ENCODE measurements at regions not wholly inside any gene's neighbourhood (a gene's known extent, or its start where the extent isn't known, plus 50 kb on each side); places are given as distances from the start of the nearest gene placed in this dataset.
"Not testable (repeated sequence)": the region's sequence is repeated elsewhere in the genome, so short reads cannot be mapped to it uniquely, and the experiment has no call there.

GRCh38 chr17:63075969-63076368 is 109.9 kb downstream of the TANC2 start:
- no peak for DNase-seq (ENCODE audit: low read depth in 3 of 3, low spot score in 2 of 3)

GRCh38 chr17:63078707-63079106 is 112.7 kb downstream of the TANC2 start:
- DNase-seq (ENCODE audit: low read depth in 3 of 3, low spot score in 2 of 3) = no peak

- peak in 1 of 3 donors; percentile 10 for DNase-seq (ENCODE audit: low read depth in 3 of 3, low spot score in 2 of 3)
These were observed 116.3 kb downstream of the TANC2 start for GRCh38 chr17:63082273-63082861.

- DNase-seq (ENCODE audit: low read depth in 3 of 3, low spot score in 2 of 3) = no peak
These were observed 116.9 kb downstream of the TANC2 start for GRCh38 chr17:63082952-63083351.

- no peak for DNase-seq (ENCODE audit: low read depth in 3 of 3, low spot score in 2 of 3)
These were observed 120.6 kb downstream of the TANC2 start for GRCh38 chr17:63086483-63087185.

- not testable (repeated sequence) for DNase-seq (ENCODE audit: low read depth in 3 of 3, low spot score in 2 of 3)
These were observed 124.5 kb downstream of the TANC2 start for GRCh38 chr17:63090358-63091114.

GRCh38 chr17:63091909-63092308 is 125.9 kb downstream of the TANC2 start:
- not testable (repeated sequence) for DNase-seq (ENCODE audit: low read depth in 3 of 3, low spot score in 2 of 3)

GRCh38 chr17:63094631-63095030 is 128.6 kb downstream of the TANC2 start:
- no peak for DNase-seq (ENCODE audit: low read depth in 3 of 3, low spot score in 2 of 3)

- no peak for DNase-seq (ENCODE audit: low read depth in 3 of 3, low spot score in 2 of 3)
These were observed 129.4 kb downstream of the TANC2 start for GRCh38 chr17:63095459-63095858.

GRCh38 chr17:63095879-63096278 is 129.8 kb downstream of the TANC2 start:
- DNase-seq (ENCODE audit: low read depth in 3 of 3, low spot score in 2 of 3) = no peak

- DNase-seq (ENCODE audit: low read depth in 3 of 3, low spot score in 2 of 3) = no peak
These were observed 130.4 kb downstream of the TANC2 start for GRCh38 chr17:63096426-63096825.

- DNase-seq (ENCODE audit: low read depth in 3 of 3, low spot score in 2 of 3) = no peak
These were observed 133.4 kb downstream of the TANC2 start for GRCh38 chr17:63099425-63099824.

GRCh38 chr17:63102034-63102433 is 136.0 kb downstream of the TANC2 start:
- no peak for DNase-seq (ENCODE audit: low read depth in 3 of 3, low spot score in 2 of 3)

GRCh38 chr17:63106050-63106449 is 140.0 kb downstream of the TANC2 start:
- DNase-seq (ENCODE audit: low read depth in 3 of 3, low spot score in 2 of 3) = no peak

GRCh38 chr17:63109661-63110060 is 143.6 kb downstream of the TANC2 start:
- DNase-seq (ENCODE audit: low read depth in 3 of 3, low spot score in 2 of 3) = no peak

GRCh38 chr17:63113167-63113566 is 147.1 kb downstream of the TANC2 start:
- no peak for DNase-seq (ENCODE audit: low read depth in 3 of 3, low spot score in 2 of 3)

GRCh38 chr17:63116228-63116627 is 150.2 kb downstream of the TANC2 start:
- no peak for DNase-seq (ENCODE audit: low read depth in 3 of 3, low spot score in 2 of 3)

GRCh38 chr17:63116967-63117830 is 151.2 kb downstream of the TANC2 start:
- DNase-seq (ENCODE audit: low read depth in 3 of 3, low spot score in 2 of 3) = peak; percentile 31 to 52 (median 48)

GRCh38 chr17:63120406-63120805 is 154.4 kb downstream of the TANC2 start:
- DNase-seq (ENCODE audit: low read depth in 3 of 3, low spot score in 2 of 3) = no peak

- DNase-seq (ENCODE audit: low read depth in 3 of 3, low spot score in 2 of 3) = no peak
These were observed 158.5 kb downstream of the TANC2 start for GRCh38 chr17:63124536-63124935.

GRCh38 chr17:63124958-63125357 is 158.9 kb downstream of the TANC2 start:
- DNase-seq (ENCODE audit: low read depth in 3 of 3, low spot score in 2 of 3) = no peak

Data from right renal cortex interstitium (tissue), 3 donors.